ENCODE measurements at regions not wholly inside any gene's neighbourhood (a gene's known extent, or its start where the extent isn't known, plus 50 kb on each side); places are given as distances from the start of the nearest gene placed in this dataset.

DNA sequence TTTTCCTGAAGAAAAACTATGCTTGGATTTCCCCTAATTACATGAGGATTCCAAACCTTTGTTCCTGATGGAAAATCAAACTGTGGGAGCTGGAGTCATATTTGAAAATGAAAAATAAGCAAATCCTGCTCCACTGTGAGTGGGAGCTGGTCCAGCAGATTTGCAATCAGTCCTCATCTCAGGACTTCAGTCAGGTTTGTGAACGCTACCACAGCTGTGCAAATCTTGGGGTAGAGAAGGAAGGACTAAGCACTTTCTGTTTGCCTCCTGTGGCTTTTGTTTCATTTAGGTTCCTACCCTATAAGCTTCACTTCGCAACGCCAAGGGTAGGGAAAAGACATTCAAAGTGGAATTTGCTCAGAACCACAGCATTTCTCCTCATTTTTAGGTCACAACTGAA is 238.2 kb downstream of the TUSC7 start:
- Histone ChIP-seq H3K9me3 (no peaks in the 10 kb centered on the region), H3K36me3 (ENCODE audit: low read depth) (no peaks in the 10 kb centered on the region), H3K4me1 (ENCODE audit: low read depth) (no peaks in the 10 kb centered on the region), H3K4me3 (no peak overlapping the region)
- intact Hi-C loops (cut with DNase I, micrococcal nuclease), result no loop called here
- no peak for ATAC-seq
- no peak for DNase-seq
- TF ChIP-seq, protein P1, sequence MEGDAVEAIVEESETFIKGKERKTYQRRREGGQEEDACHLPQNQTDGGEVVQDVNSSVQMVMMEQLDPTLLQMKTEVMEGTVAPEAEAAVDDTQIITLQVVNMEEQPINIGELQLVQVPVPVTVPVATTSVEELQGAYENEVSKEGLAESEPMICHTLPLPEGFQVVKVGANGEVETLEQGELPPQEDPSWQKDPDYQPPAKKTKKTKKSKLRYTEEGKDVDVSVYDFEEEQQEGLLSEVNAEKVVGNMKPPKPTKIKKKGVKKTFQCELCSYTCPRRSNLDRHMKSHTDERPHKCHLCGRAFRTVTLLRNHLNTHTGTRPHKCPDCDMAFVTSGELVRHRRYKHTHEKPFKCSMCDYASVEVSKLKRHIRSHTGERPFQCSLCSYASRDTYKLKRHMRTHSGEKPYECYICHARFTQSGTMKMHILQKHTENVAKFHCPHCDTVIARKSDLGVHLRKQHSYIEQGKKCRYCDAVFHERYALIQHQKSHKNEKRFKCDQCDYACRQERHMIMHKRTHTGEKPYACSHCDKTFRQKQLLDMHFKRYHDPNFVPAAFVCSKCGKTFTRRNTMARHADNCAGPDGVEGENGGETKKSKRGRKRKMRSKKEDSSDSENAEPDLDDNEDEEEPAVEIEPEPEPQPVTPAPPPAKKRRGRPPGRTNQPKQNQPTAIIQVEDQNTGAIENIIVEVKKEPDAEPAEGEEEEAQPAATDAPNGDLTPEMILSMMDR (IDR thresholded peaks at IDR 0.05), result no peak

DNA sequence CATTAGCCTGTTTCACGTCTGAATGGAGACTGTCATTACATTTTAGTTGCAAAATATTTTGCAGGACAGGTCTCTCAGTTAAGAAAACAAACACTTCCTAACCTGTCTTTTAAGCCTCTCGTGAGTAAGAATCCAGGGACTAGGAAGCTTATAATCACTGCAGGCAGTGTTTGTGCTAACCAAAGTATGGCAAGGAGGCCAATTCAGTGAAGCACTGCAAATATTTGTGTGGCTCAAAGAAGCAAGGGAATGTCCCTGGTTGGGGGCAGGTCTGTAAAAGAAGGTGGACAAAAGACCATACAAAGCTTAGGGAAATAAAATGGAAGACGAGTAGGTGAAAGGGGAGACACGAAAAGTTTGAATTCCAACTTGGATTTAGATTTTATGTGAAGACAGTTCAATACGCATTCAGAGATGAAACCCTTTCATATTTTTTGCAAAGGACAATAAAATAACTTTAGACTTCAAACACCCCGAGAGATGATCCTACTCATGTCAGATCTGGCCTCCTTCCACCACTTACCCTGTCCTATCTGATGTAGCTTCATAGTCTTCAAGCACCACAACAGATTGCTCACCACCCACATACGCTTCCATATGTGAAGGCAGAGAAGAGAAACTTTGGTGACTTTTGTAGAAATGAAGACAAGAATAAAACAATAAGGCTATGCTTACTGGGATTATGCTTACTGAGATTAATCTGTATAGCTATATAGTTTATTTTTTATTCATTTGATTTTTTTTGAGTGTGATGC is 240.9 kb downstream of the TUSC7 start:
- Histone ChIP-seq H3K4me3 (no peak overlapping the region), H3K4me1 (ENCODE audit: low read depth) (no peaks in the 10 kb centered on the region), H3K36me3 (ENCODE audit: low read depth) (no peaks in the 10 kb centered on the region), H3K9me3 (no peaks in the 10 kb centered on the region)
- intact Hi-C loops (cut with DNase I, micrococcal nuclease), result no loop called here
- ATAC-seq (no peak), DNase-seq (no peak)
- TF ChIP-seq, protein P1 (IDR thresholded peaks at IDR 0.05), result no peak

DNA sequence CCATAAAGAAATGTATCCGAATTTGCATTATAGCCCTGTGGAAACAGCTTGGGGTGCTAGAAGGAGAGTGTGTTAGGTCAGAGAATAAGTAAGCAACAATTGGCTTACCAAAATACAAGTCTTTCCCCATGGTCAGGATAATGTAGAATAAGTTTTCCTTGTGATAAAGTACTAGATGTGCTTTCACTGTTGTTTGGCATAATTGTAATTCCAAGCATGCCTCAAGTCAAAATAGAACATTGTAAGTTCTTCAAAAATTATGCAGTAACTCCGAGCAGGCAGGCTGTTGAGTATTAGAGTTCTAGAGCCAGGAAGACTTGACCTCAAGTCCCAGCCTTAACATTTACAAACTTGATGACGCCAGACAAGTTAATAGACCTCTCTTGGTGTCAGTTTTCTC is 242.0 kb downstream of the TUSC7 start:
- no peak for ATAC-seq
- DNase-seq, result no peak

DNA sequence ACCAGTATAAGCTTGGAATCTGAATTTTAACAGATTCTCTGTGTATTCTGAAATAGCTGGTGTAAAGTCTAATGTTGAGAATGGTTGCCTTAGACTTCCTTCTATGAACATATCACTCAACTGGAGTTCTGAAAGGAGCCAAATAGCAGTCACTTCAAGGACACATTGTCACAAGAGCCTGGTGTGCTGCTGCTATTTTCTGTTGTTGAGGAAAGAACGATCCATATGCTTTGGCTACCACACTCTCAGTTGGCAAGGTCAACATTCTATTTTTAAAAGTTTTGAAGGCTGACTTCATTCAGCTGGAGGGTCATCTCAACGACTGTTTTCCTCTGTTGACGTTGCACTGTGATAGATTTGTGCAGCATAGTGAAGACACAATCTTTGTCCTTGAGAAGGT is 248.7 kb downstream of the TUSC7 start:
- no peaks in the 10 kb centered on the region for H3K9me3 ChIP-seq
- intact Hi-C loops (cut with DNase I, micrococcal nuclease), result no loop called here
- TF ChIP-seq, protein P1 (IDR thresholded peaks at IDR 0.05), result no peak
- ATAC-seq, result no peak
- no peaks in the 10 kb centered on the region for H3K4me1 ChIP-seq (ENCODE audit: low read depth)
- DNase-seq, result no peak
- H3K4me3 ChIP-seq, result no peak overlapping the region
- H3K36me3 ChIP-seq (ENCODE audit: low read depth), result no peaks in the 10 kb centered on the region

More for the DNA sequence above, 242.0 kb downstream of the TUSC7 start:
- Histone ChIP-seq H3K4me3 (no peak overlapping the region), H3K4me1 (ENCODE audit: low read depth) (no peaks in the 10 kb centered on the region), H3K9me3 (no peaks in the 10 kb centered on the region), H3K36me3 (ENCODE audit: low read depth) (no peaks in the 10 kb centered on the region)
- TF ChIP-seq, protein P1 (IDR thresholded peaks at IDR 0.05), result no peak
- intact Hi-C loops (cut with DNase I, micrococcal nuclease), result no loop called here

DNA sequence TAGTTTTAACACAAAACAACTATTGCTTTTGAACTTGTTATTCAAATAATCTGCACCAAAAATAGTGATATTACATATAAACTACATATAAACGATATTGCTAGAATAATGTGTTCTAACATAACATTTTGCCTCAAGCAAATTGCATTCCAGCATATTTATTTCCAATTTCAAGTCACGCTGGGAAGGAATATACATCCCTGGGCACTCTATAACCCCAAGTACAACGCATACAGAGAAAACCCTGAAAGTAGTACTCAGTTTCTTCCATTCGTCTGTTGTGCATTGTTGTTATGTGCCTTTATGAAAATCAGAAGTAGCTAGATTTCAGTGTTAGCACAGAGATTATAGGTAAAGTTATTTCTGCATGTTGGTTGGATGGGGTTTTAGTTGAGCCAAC is 251.5 kb downstream of the TUSC7 start:
- ATAC-seq (no peak), DNase-seq (no peak)
- Histone ChIP-seq H3K4me1 (ENCODE audit: low read depth) (no peaks in the 10 kb centered on the region), H3K4me3 (no peak overlapping the region), H3K36me3 (ENCODE audit: low read depth) (no peaks in the 10 kb centered on the region), H3K9me3 (no peaks in the 10 kb centered on the region)
- TF ChIP-seq, protein P1 (IDR thresholded peaks at IDR 0.05), result no peak
- intact Hi-C loops (cut with DNase I, micrococcal nuclease), result no loop called here
